HUES6 (cell line): ENCODE measurements at regions not wholly inside any gene's neighbourhood (a gene's known extent, or its start where the extent isn't known, plus 50 kb on each side); places are given as distances from the start of the nearest gene placed in this dataset.

Source experiments
- H3K27ac ChIP-seq: 2 replicates; pipeline ENCODE4 v1.7.0; 2013; ENCODE audit warnings: low read depth, mild to moderate bottlenecking, low read length, inconsistent platforms
- H3K27me3 ChIP-seq: 2 replicates; pipeline ENCODE4 v1.6.1; 2013; ENCODE audit warnings: low read length; ENCODE audit not compliant: control insufficient read depth, insufficient read depth
- H3K36me3 ChIP-seq: 2 replicates; pipeline ENCODE4 v1.6.1; 2013; ENCODE audit warnings: low read length; ENCODE audit not compliant: control insufficient read depth, insufficient read depth
- H3K4me1 ChIP-seq: 2 replicates; pipeline ENCODE4 v1.6.1; 2013; ENCODE audit warnings: low read length; ENCODE audit not compliant: control insufficient read depth, insufficient read depth
- H3K4me3 ChIP-seq: 2 replicates; pipeline ENCODE4 v1.5.1; 2013; ENCODE audit warnings: low read depth, low read length
- H3K9ac ChIP-seq: one replicate; pipeline ENCODE4 v1.6.1; 2013; ENCODE audit warnings: mild to moderate bottlenecking, low read length
- H3K9me3 ChIP-seq: 2 replicates; pipeline ENCODE4 v1.6.1; 2013; ENCODE audit warnings: low read depth, low read length; ENCODE audit not compliant: control insufficient read depth, insufficient read depth

DNA sequence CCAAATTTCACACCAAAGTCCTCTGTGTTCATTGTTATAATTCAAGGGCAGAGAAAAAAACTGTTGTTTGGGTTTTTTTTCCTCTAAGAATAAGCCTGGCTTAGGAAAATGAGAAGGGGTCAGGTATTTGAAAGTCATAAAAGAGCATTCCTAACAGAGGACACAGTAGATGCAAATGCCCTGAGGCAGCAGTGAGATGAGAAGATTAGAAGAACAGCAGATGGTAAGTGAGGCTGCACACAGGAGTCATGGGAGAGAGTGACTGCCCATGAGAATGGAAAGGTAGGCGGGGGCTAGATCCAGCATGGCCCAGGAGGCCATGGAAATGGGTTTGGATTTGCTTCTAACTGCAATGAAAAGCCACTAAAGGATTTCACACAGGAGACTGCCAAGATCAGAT is 107.5 kb upstream of the RBPJ start:
- H3K27ac ChIP-seq = no peak overlapping the region
- H3K9ac ChIP-seq = no peak overlapping the region
- no peaks in the 10 kb centered on the region for H3K4me1 ChIP-seq
- peaks cover 16% of the 10 kb centered on the region; the same call in 1 of the 2 replicates for H3K27me3 ChIP-seq
- no peak overlapping the region for H3K4me3 ChIP-seq
- H3K9me3 ChIP-seq = no peaks in the 10 kb centered on the region
- H3K36me3 ChIP-seq = no peaks in the 10 kb centered on the region

DNA sequence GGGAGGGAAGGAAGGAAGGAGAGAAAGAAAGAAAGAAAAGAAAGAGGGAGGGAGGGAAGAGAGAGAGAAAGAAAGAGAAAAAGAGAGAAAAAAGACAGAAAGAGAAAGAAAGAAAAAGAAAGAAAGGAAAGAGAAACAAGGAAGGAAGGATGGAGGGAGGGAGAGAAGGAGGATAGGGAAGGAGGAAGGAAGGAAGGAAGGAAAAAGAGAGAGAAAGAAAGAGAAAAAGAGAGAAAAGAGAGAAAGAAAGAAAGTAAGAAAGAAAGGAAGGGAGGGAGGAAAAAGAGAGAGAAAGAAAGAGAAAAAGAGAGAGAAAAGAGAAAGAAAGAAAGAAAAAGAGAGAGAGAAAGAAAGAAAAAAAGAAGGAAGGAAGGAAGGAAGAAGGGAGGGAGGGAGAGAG is 105.8 kb upstream of the RBPJ start:
- H3K9me3 ChIP-seq = no peaks in the 10 kb centered on the region
- peaks cover 3% of the 10 kb centered on the region; the same call in 1 of the 2 replicates for H3K27me3 ChIP-seq
- no peaks in the 10 kb centered on the region for H3K36me3 ChIP-seq
- H3K9ac ChIP-seq = no peak overlapping the region
- H3K4me1 ChIP-seq = no peaks in the 10 kb centered on the region
- no peak overlapping the region for H3K27ac ChIP-seq
- H3K4me3 ChIP-seq = no peak overlapping the region

DNA sequence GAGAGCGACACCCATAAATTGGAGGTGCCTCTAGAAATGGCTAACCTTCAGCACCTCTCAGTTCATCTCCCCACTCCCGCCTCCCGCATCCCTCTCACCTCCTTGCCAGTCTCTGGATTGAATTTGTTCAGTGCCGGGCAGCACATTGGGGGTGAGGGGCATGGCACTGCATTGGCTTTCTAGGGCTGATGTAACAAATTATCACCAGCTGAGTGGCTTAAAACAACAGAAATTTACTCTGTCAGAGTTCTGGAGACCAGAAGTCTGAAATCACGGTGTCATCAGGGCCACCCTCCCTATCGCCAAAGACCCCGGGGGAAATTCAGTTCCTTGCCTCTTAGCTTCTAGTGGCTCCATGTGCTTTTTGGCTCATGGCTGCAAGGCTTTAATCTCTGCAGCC is 105.1 kb upstream of the RBPJ start:
- H3K9ac ChIP-seq = no peak overlapping the region
- no peaks in the 10 kb centered on the region for H3K9me3 ChIP-seq
- no peak overlapping the region for H3K27ac ChIP-seq
- H3K4me1 ChIP-seq = no peaks in the 10 kb centered on the region
- no peak overlapping the region for H3K4me3 ChIP-seq
- H3K36me3 ChIP-seq = no peaks in the 10 kb centered on the region
- H3K27me3 ChIP-seq = no peaks in the 10 kb centered on the region; the same call in 1 of the 2 replicates

DNA sequence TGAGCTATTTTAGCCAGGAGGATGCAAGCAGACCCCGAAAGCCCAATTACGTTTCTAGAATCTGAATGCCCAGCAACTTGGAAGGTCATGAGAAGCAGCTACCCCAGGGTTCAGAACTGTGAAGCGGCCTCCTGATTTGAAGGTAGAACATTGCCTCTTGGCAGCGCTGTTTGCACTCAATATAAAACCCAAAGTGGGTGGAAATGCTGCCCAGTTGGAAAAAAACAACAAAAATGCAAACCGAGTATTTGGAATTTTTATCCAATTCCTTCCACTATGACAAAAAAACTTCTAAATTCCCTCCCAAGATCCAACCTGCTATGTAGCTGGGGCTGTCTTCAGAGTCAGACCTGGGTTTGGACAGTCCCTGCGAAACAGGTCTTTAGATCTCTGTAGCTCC is 103.3 kb upstream of the RBPJ start:
- Histone ChIP-seq H3K4me1 (no peaks in the 10 kb centered on the region), H3K9ac (no peak overlapping the region), H3K36me3 (no peaks in the 10 kb centered on the region), H3K4me3 (no peak overlapping the region), H3K27ac (no peak overlapping the region), H3K27me3 (no peaks in the 10 kb centered on the region; the same call in 1 of the 2 replicates), H3K9me3 (no peaks in the 10 kb centered on the region)

DNA sequence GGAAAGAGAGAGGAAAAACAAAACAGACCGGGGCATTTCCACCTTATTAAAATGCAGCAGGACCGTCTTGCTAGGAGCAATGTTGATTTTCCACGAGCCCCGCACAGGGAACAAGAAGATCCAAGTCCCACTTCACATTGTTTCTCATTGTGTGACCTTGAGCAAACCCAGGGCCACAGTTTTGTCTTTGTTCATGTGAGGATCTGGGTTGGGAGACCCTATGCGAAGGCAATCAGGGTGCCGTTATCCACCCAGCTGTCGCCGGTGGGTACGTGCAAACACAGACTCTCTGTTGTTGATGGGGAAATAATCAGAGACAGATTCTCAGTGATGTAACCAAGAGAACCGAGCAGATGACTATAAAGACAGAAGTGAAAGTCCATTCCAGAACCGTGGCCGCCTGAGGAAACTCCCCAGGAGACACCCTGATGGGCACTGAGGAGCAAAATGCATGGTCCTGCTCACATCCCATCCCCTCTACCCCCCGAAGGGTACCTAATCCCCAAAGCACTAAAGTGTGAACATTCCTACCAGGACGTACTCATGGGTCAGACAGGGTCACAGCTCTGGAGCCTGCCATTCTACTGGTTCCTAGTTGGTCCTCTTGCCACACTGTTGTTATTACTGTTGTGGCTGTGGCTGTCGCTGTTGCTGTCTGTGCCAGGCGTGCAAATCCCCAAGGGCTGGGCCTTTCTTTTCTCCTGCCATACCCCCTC is 102.7 kb upstream of the RBPJ start:
- Histone ChIP-seq H3K27me3 (no peaks in the 10 kb centered on the region; the same call in 1 of the 2 replicates), H3K4me1 (no peaks in the 10 kb centered on the region), H3K4me3 (no peak overlapping the region), H3K9ac (no peak overlapping the region), H3K27ac (no peak overlapping the region), H3K9me3 (no peaks in the 10 kb centered on the region), H3K36me3 (no peaks in the 10 kb centered on the region)

DNA sequence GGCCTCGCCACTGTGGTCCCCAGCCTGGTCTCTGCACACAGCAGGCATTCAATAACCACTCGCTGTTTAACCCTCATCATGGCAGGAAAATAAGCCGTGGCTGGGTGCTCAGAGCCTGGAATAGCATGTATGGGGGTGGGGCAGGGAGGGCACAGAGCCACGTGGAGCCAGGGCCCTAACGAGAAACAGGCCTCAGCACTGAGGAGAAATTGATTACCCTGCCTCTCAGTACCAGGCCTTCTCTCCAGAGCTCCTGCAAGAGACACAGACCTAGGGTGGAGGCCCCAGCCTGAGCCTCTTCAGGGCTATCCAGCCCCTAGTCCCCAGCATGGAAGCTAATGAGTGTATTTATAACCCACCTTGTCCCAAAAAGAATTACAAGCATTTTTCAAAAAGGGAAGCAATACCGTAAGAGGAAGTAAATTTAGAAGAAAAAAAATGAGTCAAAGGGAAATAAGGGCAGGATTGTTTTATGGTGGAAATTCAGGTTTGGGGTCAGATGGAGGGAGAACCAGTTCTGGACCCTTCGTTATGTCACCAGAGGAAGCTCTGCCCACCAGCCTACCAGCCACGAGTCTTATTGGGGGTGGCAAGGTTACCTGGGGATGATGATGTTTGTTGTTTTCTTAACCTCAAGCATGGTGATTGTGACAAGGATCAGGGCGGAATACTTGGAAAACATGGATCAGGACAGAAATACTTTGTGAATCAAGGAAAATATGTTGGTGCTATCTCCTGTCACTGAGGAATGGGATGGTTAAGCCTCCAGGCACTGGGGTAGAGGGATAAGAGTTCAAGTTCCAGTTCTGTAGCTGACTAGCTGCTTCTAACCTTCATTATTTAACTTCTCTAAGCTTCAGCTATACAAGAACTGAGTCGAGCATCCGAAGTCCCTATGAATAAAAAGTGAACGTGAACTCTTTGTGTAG is 101.9 kb upstream of the RBPJ start:
- no peaks in the 10 kb centered on the region for H3K4me1 ChIP-seq
- no peaks in the 10 kb centered on the region for H3K27me3 ChIP-seq
- H3K36me3 ChIP-seq = no peaks in the 10 kb centered on the region
- H3K9me3 ChIP-seq = no peaks in the 10 kb centered on the region
- H3K4me3 ChIP-seq = no peak overlapping the region
- no peak overlapping the region for H3K27ac ChIP-seq
- no peak overlapping the region for H3K9ac ChIP-seq

DNA sequence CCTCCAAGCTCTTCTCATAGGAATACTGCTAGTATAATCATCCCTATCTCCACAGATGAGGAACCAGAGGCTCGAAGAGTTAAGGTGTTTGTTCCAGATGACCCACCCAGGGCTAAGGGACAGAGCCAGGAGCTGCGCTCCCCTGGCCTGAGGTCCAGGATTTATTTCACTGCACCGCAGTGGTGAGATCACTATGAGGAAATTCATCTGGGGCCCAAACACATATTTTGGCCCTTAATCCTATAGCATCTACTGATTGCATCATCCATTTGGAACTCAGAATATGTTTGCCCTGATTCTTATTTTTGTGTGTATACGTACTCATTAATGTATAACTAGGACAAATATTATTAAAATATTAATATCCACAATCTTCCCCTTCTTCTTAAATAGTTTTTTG is 100.1 kb upstream of the RBPJ start:
- no peaks in the 10 kb centered on the region for H3K9me3 ChIP-seq
- no peaks in the 10 kb centered on the region for H3K4me1 ChIP-seq
- H3K9ac ChIP-seq = no peak overlapping the region
- no peak overlapping the region for H3K4me3 ChIP-seq
- no peaks in the 10 kb centered on the region for H3K36me3 ChIP-seq
- H3K27ac ChIP-seq = no peak overlapping the region
- H3K27me3 ChIP-seq = no peaks in the 10 kb centered on the region

DNA sequence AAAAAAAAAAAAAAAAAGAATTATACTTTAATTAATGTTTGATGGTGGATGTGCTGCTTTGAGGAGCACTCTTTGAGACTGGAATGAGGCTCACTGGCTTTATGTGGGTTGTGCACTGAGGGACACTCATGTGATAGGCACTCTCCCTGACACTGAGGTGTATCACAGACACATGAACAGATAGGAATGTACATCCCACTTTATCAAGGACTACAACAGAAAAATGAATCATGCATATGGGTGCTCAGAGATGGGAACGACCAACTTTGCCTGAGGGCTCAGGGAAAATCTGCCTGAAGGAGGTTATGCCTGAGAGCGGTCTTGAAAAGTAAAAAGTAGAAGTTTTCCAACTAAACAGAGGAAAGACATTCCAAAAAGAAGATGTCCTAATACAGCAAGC is 97.7 kb upstream of the RBPJ start:
- H3K36me3 ChIP-seq = no peaks in the 10 kb centered on the region
- no peaks in the 10 kb centered on the region for H3K9me3 ChIP-seq
- no peaks in the 10 kb centered on the region for H3K27me3 ChIP-seq
- no peak overlapping the region for H3K4me3 ChIP-seq
- H3K4me1 ChIP-seq = no peaks in the 10 kb centered on the region
- no peak overlapping the region for H3K9ac ChIP-seq
- no peak overlapping the region for H3K27ac ChIP-seq

DNA sequence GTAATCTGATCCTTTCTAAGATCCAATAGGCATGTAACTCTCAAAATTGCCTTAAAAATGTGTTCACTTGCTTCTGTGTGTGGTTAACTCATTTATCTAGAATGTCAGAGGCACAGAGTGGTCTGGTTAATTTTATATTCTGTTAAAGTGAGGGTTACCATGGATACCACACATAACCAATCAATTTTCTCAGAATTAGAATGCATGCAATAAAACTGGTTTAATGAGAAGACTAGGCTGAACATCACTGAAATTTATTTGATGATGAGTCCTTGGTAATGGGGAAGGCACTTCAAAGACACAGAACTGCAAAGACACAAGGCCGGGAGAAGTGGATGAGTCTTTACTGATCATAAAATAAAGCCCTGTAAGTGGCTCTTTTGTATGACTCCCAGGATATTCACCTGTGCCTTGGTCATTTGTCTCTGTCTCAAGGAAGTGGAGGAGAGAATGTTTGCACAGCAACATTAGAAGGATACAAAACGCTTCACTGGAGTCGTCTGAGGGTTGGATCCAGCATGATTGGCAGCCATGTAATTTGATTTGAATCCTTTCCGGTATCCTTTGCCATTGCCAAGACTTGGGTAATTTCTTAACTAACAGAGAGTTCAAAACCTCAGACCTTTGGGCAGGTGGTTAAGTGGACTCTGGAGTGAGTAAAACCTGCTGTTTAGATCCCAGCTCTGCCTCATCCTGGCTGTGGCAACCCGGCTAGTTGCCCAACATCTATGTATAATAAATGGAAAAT is 94.0 kb upstream of the RBPJ start:
- H3K9ac ChIP-seq = no peak overlapping the region
- no peak overlapping the region for H3K4me3 ChIP-seq
- no peaks in the 10 kb centered on the region for H3K36me3 ChIP-seq
- no peaks in the 10 kb centered on the region for H3K9me3 ChIP-seq
- no peak overlapping the region for H3K27ac ChIP-seq
- H3K4me1 ChIP-seq = no peaks in the 10 kb centered on the region
- H3K27me3 ChIP-seq = no peaks in the 10 kb centered on the region

DNA sequence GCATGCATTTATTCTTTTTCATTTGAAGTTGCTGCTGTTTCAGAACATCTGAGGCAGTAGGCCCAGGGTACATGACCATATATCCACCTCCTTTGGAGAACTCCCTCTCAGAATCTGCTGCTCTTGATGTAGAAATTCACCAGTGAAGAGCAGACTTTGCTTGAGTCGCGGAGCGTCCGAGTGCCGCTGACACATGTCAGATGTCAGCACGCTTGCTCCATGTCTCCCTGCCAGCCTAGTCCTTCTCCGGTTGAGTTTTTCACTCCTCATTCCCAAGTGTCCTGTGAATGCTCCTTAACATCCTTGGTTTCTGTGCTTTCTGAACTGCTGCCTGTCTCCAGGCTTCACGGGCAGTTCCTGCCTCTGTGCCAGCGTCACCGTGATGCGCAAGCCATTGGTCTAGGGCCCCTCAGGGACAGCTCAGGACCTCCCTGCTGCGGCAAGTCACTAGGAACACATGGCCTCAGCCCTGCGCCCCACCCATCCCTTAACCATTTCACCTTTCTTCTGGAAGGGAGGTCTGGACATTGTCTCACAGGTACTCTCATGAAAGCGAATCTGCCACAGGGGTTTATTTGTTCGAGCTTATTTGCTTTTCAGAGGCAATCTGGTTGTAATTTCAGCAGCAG is 93.1 kb upstream of the RBPJ start:
- Histone ChIP-seq H3K27ac (no peak overlapping the region), H3K36me3 (no peaks in the 10 kb centered on the region)

More for the DNA sequence above, 93.1 kb upstream of the RBPJ start:
- Histone ChIP-seq H3K9me3 (no peaks in the 10 kb centered on the region), H3K4me1 (no peaks in the 10 kb centered on the region), H3K27me3 (no peaks in the 10 kb centered on the region), H3K4me3 (no peak overlapping the region), H3K9ac (no peak overlapping the region)
